Left renal pelvis (tissue), 4 donors: ENCODE measurements at regions not wholly inside any gene's neighbourhood (a gene's known extent, or its start where the extent isn't known, plus 50 kb on each side); places are given as distances from the start of the nearest gene placed in this dataset.
A peak's percentile ranks its signal among the peaks of the same experiment; 100 is the strongest.

Experiments
- DNase-seq, 4 donors: peaks; one replicate each; pipeline ENCODE4 v3.0.0-alpha.2; 2013; ENCODE audit warnings: low read depth in 4 of 4, low spot score in 3 of 4

DNA sequence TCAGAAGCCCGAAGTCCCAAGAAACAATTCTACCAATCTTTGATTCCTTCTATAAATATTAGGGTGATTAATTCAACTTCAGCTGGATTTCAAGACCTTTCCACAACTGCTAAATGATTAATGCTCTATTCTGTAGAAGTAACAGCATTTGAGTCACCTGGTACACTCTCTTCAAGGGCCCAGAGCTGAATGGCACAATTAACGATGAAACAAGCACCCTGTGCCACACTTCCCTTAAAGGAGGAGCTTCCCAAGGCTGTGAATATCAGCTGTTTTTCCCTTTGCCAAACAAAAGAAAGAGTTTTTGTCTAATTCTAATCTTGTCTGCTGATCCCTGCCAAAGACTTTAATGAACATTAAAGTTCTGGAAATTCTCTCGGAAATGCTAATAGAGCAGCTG lies 56.0 kb downstream of the BOD1L2 start:
- DNase-seq = no peak

GRCh38 chr18:57205641-57206040 lies 58.8 kb downstream of the BOD1L2 start:
- DNase-seq = no peak

- no peak for DNase-seq
These were observed 60.4 kb downstream of the BOD1L2 start for GRCh38 chr18:57207124-57207916.

DNA sequence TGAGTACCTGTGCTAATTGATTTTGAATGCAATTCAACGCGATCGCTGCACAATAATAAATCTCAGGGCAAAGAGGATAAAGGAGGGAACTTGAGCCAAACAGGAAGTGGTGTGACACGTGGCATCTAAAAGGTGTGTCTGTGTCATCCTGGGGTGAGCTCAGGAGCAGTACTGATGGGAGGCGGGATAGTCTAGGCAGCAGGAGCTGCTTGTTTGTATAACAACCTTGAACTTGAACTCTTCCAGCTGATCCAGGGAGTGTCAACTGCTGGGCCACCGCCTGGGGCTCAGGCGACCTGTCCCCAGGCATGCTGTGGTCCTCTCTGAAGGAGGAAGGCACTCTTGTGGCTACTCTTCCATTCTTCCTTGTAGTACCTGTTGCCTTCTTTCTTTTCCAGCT lies 61.2 kb downstream of the BOD1L2 start:
- DNase-seq = no peak

DNA sequence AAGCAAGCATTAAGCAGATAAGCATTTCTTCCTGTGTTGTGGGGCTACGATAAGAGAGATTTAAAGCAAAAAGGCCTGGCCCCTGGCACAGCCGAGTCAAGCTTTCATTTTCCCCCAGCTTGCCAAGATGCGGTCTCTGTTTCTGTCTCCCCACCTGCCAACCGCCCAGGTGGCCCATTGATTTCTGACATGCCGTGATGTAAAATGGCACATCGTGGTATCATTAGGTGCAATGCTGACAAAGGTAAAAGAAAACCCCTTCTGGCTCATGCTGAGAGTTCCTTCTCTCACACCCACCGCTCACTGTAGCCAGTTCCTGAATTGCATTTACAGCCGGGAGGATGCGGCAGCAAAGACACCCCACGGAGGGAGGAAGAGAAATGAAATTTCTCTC lies 62.8 kb downstream of the BOD1L2 start:
- DNase-seq = no peak

GRCh38 chr18:57210107-57210715 lies 63.3 kb downstream of the BOD1L2 start:
- no peak for DNase-seq

DNA sequence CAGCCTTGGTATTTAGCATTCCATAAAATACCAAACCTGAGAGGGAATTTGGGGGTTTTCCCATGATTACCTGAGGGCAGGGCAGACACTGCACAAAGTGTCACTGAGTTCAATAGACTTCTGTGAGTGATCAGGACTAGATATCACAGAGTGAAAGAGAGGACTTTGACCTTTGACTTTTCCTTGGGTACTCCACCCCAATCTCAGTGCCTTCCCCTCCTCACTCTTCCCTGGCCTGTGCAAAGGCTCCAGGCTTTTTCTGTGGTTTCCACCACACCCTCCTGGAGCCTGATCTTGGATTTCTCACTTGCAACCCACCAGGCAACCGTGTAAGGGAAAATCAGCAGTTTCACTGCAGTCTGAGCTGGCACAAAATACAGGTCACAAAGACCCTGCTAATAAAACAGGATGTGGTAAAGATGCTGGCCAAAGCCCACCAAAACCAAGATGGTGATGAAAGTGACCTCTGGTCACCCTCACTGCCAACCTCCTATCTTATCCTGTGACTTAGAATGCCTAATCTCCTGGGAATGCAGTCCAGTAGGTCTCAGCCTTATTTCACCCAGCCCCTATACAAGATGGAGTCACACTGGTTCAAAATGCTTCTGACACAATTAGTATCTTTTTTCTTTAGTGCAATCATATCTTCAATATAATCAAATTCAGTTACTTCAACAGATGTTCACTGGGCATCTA lies 64.0 kb downstream of the BOD1L2 start:
- no peak for DNase-seq

DNA sequence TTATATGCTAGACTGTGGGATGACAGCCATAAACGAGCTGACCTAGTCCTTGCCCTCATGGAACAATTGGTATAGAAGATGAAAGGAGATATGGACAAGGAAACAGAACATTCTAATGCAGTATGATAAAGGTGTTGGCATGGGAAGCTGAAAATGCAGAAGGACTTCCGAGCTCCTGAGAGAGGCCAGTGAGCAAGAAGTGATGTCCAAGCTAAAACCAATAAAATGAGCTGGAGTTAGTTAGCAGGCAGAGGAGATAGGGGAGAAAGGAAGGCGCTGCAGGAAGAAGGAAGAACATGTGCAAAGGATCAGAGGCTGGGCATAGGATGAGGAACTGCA lies 64.5 kb downstream of the BOD1L2 start:
- no peak for DNase-seq

GRCh38 chr18:57211776-57212175 lies 64.9 kb downstream of the BOD1L2 start:
- DNase-seq = no peak

GRCh38 chr18:57212678-57213077 lies 65.8 kb downstream of the BOD1L2 start:
- no peak for DNase-seq

- DNase-seq = no peak
These were observed 68.1 kb downstream of the BOD1L2 start for GRCh38 chr18:57214976-57215375.

DNA sequence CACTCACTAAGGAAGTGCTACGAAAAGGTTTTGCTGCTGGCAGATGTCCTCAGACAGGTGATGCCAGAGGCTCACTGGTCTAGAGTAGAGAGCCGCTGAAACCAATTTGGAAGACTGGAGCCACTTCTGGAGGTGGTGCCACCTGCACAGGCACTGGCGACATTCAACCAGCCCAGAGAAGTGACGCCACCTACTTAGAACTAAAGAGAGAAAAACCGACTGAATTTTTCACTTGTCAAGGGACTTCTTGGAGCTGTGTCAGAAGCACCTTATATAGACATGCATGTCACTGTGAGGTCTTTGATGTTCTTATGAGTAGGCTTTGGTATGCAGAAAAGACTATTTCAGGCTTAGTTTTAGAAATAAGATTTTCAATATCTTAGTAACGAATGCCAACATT lies 71.4 kb downstream of the BOD1L2 start:
- no peak for DNase-seq

- DNase-seq = no peak
These were observed 73.1 kb downstream of the BOD1L2 start for GRCh38 chr18:57219964-57220363.

DNA sequence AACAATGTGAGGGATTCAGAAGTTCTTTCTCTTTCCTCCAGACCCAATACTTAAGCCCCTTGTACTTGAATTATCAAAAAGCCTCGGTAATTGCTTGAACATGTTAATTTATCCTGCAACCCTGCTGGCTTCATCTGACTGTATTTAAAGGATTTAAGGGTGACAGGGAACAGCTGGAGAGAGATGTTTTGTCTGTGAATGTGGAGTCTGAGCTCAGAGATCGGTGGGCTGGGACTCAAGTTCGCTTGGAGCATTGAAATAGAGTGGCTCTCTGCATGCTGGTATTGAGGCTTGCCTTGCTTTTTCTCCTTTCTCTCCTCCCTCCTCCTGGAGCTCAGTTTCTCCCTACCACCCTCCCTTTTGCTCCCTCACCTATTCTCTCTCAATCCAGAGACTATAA lies 73.6 kb downstream of the BOD1L2 start:
- DNase-seq = peak in 2 of 4 donors; percentile 22 to 44

GRCh38 chr18:57220930-57221483 lies 74.1 kb downstream of the BOD1L2 start:
- no peak for DNase-seq

DNA sequence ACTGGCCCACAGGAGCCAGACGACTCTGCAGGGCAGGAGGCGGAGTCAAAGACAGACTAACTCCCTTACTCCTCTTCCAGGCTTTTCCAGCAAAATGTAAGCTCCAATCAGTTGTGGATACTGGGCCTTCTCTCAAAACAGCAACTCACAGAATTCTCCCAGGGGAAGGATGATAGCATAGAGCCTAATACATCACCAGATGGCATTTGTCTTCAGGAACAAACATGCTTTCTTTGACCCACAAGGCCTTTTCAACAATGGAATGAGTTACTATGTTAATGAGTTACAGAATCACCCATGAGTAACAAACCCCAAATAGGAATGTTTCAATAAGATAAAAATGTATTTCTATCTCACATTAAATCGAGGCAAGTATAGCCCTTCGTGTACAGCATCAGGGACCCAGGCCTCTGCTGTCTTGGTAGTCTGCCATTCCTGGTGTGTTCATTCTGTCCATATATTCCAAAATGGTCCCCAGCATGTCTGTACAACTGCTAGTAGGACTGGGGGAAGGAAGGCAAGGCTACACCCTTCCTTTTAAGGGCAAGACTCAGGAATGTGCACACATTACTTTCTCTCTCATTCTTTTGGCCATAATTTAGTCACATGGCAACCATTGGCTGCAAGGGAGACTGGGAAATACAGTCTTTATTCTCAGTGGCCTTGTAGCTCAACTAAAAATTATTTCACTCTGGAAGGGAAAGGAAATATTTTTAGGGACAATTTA lies 76.4 kb downstream of the BOD1L2 start:
- DNase-seq = peak in 1 of 4 donors; percentile 8

- no peak for DNase-seq
These were observed 84.1 kb downstream of the BOD1L2 start for GRCh38 chr18:57230861-57231585.

GRCh38 chr18:57231864-57232263 lies 85.0 kb downstream of the BOD1L2 start:
- DNase-seq = no peak

GRCh38 chr18:57234346-57234745 lies 87.5 kb downstream of the BOD1L2 start:
- DNase-seq = no peak

DNA sequence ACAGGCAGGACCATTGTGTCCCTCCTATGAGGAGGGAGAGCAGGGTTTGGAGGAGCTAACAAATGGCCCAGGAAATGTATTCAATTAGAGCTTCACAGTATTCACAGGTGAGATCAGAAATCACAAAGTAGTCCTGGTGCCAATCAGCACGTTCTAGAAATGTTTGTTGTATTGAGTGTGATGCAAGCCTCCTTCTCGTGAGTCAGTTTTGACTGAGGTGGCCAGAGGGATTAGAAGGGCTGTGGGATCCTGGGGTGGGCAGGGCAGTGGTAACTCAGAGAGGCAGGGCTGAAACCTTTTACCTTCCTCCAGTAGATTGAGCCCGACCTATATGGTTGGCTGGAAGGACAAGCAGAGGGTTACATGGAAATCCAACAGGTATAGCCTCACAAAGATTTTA lies 95.0 kb downstream of the BOD1L2 start:
- DNase-seq = no peak
